Neuronal stem cell (in vitro differentiated cells): ENCODE measurements at regions not wholly inside any gene's neighbourhood (a gene's known extent, or its start where the extent isn't known, plus 50 kb on each side); places are given as distances from the start of the nearest gene placed in this dataset.

Source experiments
- DNase-seq: peaks from one replicate; pipeline ENCODE4 v3.0.0-alpha.2; 2013; ENCODE audit warnings: low spot score
- H2AFZ ChIP-seq: one replicate; pipeline ENCODE4 v1.6.1; 2013; ENCODE audit warnings: mild to moderate bottlenecking, low read length, inconsistent platforms
- H2AK5ac ChIP-seq: 2 replicates; pipeline ENCODE4 v1.6.1; 2013; ENCODE audit warnings: low read depth, mild to moderate bottlenecking, inconsistent platforms, low read length, moderate library complexity, mixed read lengths
- H2BK120ac ChIP-seq: 2 replicates; pipeline ENCODE4 v1.6.1; 2013; ENCODE audit warnings: low read depth, mild to moderate bottlenecking, inconsistent platforms, low read length, moderate library complexity, mixed read lengths
- H2BK12ac ChIP-seq: one replicate; pipeline ENCODE4 v1.6.1; 2013; ENCODE audit warnings: low read length, inconsistent platforms
- H2BK15ac ChIP-seq: 2 replicates; pipeline ENCODE4 v1.6.1; 2013; ENCODE audit warnings: mild to moderate bottlenecking, low read length, inconsistent platforms, mixed read lengths
- H2BK5ac ChIP-seq: one replicate; pipeline ENCODE4 v1.6.1; 2013; ENCODE audit warnings: inconsistent platforms, mild to moderate bottlenecking, low read length, moderate library complexity
- H3K14ac ChIP-seq: one replicate; pipeline ENCODE4 v1.6.1; 2013; ENCODE audit warnings: low read length, inconsistent platforms
- H3K18ac ChIP-seq: 2 replicates; pipeline ENCODE4 v1.6.1; 2013; ENCODE audit warnings: low read length, inconsistent platforms
- H3K23ac ChIP-seq: 2 replicates; pipeline ENCODE4 v1.6.1; 2013; ENCODE audit warnings: low read depth, mild to moderate bottlenecking, mixed read lengths, low read length, inconsistent platforms; ENCODE audit not compliant: poor library complexity
- H3K27ac ChIP-seq: replicated peaks from 3 replicates; pipeline ENCODE4 v1.5.1; 2013; ENCODE audit warnings: low read length, inconsistent platforms
- H3K27me3 ChIP-seq, 3 experiments: 2 replicates each; pipeline ENCODE4 v1.6.1; 2013; ENCODE audit warnings: low read length in 3 of 3, mild to moderate bottlenecking in 2 of 3, inconsistent platforms in 1 of 3, low read depth in 1 of 3, mixed read lengths in 1 of 3, moderate library complexity in 1 of 3; ENCODE audit not compliant: control insufficient read depth in 3 of 3, insufficient read depth in 3 of 3
- H3K36me3 ChIP-seq, 2 donors: replicated peaks in 1 of 2; 2 replicates each; pipeline ENCODE4 v1.6.1; 2013; ENCODE audit warnings: low read length in 2 of 2; ENCODE audit not compliant: control insufficient read depth in 2 of 2, insufficient read depth in 2 of 2
- H3K4ac ChIP-seq: 2 replicates; pipeline ENCODE4 v1.6.1; 2013; ENCODE audit warnings: inconsistent platforms, mild to moderate bottlenecking, low read length, moderate library complexity
- H3K4me1 ChIP-seq, 2 donors: 1 replicate in 1 of 2; 2 replicates in 1 of 2; pipeline ENCODE4 v1.6.1; 2013; ENCODE audit warnings: low read length in 2 of 2, low read depth in 1 of 2; ENCODE audit not compliant: control insufficient read depth in 2 of 2, insufficient read depth in 1 of 2
- H3K4me2 ChIP-seq: one replicate; pipeline ENCODE4 v1.6.1; 2013; ENCODE audit warnings: mild to moderate bottlenecking, low read length, inconsistent platforms; ENCODE audit not compliant: insufficient read depth, poor library complexity, severe bottlenecking
- H3K4me3 ChIP-seq, 2 donors: 2 replicates each; pipeline ENCODE4 v1.5.1; 2013; ENCODE audit warnings: low read length in 2 of 2, mild to moderate bottlenecking in 2 of 2, inconsistent platforms in 1 of 2, moderate library complexity in 1 of 2
- H3K79me1 ChIP-seq: one replicate; pipeline ENCODE4 v1.6.1; 2013; ENCODE audit warnings: low read depth, mild to moderate bottlenecking, inconsistent platforms, low read length, moderate library complexity
- H3K9ac ChIP-seq: one replicate; pipeline ENCODE4 v1.6.1; 2013; ENCODE audit warnings: mild to moderate bottlenecking, low read depth, low read length, inconsistent platforms; ENCODE audit not compliant: poor library complexity
- H3K9me3 ChIP-seq, 2 donors: replicated peaks in 1 of 2; 2 replicates each; pipeline versions ENCODE3 to v1.6.1; 2013; ENCODE audit warnings: low read length in 2 of 2, mild to moderate bottlenecking in 2 of 2, inconsistent platforms in 1 of 2, low read depth in 1 of 2, mixed read lengths in 1 of 2, moderate library complexity in 1 of 2; ENCODE audit not compliant: control insufficient read depth in 2 of 2, insufficient read depth in 1 of 2
- H4K8ac ChIP-seq: one replicate; pipeline ENCODE4 v1.6.1; 2013; ENCODE audit warnings: low read depth, mild to moderate bottlenecking, inconsistent platforms, low read length, moderate library complexity
- H4K91ac ChIP-seq: one replicate; pipeline ENCODE4 v1.6.1; 2013; ENCODE audit warnings: low read length, low read depth, mild to moderate bottlenecking, inconsistent platforms; ENCODE audit not compliant: poor library complexity
- WGBS, 2 donors: extraction: QIAGEN DNeasy Blood & Tissue Kit; methylation state at CpG; one replicate each; pipeline ENCODE4 v1.1.7; 2013; ENCODE audit warnings: missing lambda C conversion rate in 2 of 2, mixed read lengths in 1 of 2; ENCODE audit not compliant: insufficient read length in 2 of 2, insufficient replicate concordance in 1 of 2; ENCODE audit errors: extremely low coverage in 2 of 2; 5-methylcytosine and 5-hydroxymethylcytosine counted together

- no peak overlapping the region for H2BK12ac ChIP-seq
- H3K9ac ChIP-seq: no peak overlapping the region
- no peaks in the 10 kb centered on the region for H3K27me3 ChIP-seq
- no peak overlapping the region for H2BK15ac ChIP-seq
- H3K14ac ChIP-seq: no peak overlapping the region
- H3K23ac ChIP-seq: no peak overlapping the region
- H3K36me3 ChIP-seq: no peaks in the 10 kb centered on the region
- H3K4me2 ChIP-seq: no peak overlapping the region
- H3K4me1 ChIP-seq: peaks cover 0 to 13% of the 10 kb centered on the region in 2 donors
- H4K91ac ChIP-seq: no peak overlapping the region
- H2AFZ ChIP-seq: no peak overlapping the region
- H4K8ac ChIP-seq: no peak overlapping the region
- no peak overlapping the region for H3K18ac ChIP-seq
- H2AK5ac ChIP-seq: no peak overlapping the region
- no peak overlapping the region for H3K27ac ChIP-seq
- no peak overlapping the region for H2BK120ac ChIP-seq
- H3K9me3 ChIP-seq: no peaks in the 10 kb centered on the region
- H2BK5ac ChIP-seq: no peak overlapping the region
- DNase-seq: no peak
- no peaks in the 10 kb centered on the region for H3K79me1 ChIP-seq
- WGBS, 2 donors: no CpG with 5 or more reads among the region's 3 CpGs
- no peak overlapping the region for H3K4me3 ChIP-seq
- H3K4ac ChIP-seq: no peak overlapping the region
Measured at GRCh38 chr2:211128287-211128686, 571.9 kb downstream of the CPS1 start.

GRCh38 chr2:211129798-211130197, 573.4 kb downstream of the CPS1 start:
- H4K91ac ChIP-seq: no peak overlapping the region
- no peak overlapping the region for H3K4me3 ChIP-seq
- H3K27me3 ChIP-seq: no peaks in the 10 kb centered on the region
- no peak overlapping the region for H2AFZ ChIP-seq
- H3K79me1 ChIP-seq: no peaks in the 10 kb centered on the region
- H2AK5ac ChIP-seq: no peak overlapping the region
- H3K4me1 ChIP-seq: peaks cover 0 to 13% of the 10 kb centered on the region in 2 donors
- H3K14ac ChIP-seq: no peak overlapping the region
- H2BK5ac ChIP-seq: no peak overlapping the region
- WGBS, 2 donors: no CpG with 5 or more reads among the region's 3 CpGs
- no peaks in the 10 kb centered on the region for H3K9me3 ChIP-seq
- H3K4ac ChIP-seq: no peak overlapping the region
- H3K36me3 ChIP-seq: no peaks in the 10 kb centered on the region
- H2BK12ac ChIP-seq: no peak overlapping the region
- no peak overlapping the region for H2BK120ac ChIP-seq
- no peak overlapping the region for H3K9ac ChIP-seq
- no peak for DNase-seq
- no peak overlapping the region for H4K8ac ChIP-seq
- no peak overlapping the region for H3K4me2 ChIP-seq
- H3K23ac ChIP-seq: no peak overlapping the region
- H3K18ac ChIP-seq: no peak overlapping the region
- H3K27ac ChIP-seq: no peak overlapping the region
- no peak overlapping the region for H2BK15ac ChIP-seq

GRCh38 chr2:211132046-211132445, 575.6 kb downstream of the CPS1 start:
- no peak overlapping the region for H3K4me3 ChIP-seq
- H3K27ac ChIP-seq: no peak overlapping the region
- no peak overlapping the region for H2BK12ac ChIP-seq
- H2AFZ ChIP-seq: no peak overlapping the region
- H3K27me3 ChIP-seq: no peaks in the 10 kb centered on the region
- no peak overlapping the region for H2BK5ac ChIP-seq
- H3K9ac ChIP-seq: no peak overlapping the region
- H3K79me1 ChIP-seq: no peaks in the 10 kb centered on the region
- no peak overlapping the region for H3K14ac ChIP-seq
- WGBS, 2 donors: no CpG with 5 or more reads among the region's 2 CpGs
- peaks cover 0 to 5% of the 10 kb centered on the region in 2 donors for H3K4me1 ChIP-seq
- no peak overlapping the region for H3K23ac ChIP-seq
- peaks cover 0 to 12% of the 10 kb centered on the region in 2 donors for H3K9me3 ChIP-seq
- no peak overlapping the region for H4K91ac ChIP-seq
- no peak overlapping the region for H3K4me2 ChIP-seq
- H3K18ac ChIP-seq: no peak overlapping the region
- no peak overlapping the region for H4K8ac ChIP-seq
- no peak overlapping the region for H3K4ac ChIP-seq
- H2AK5ac ChIP-seq: no peak overlapping the region
- H3K36me3 ChIP-seq: no peaks in the 10 kb centered on the region
- no peak overlapping the region for H2BK15ac ChIP-seq
- no peak for DNase-seq
- H2BK120ac ChIP-seq: no peak overlapping the region

GRCh38 chr2:211132573-211132972, 576.2 kb downstream of the CPS1 start:
- no peak overlapping the region for H3K4me3 ChIP-seq
- H3K9ac ChIP-seq: no peak overlapping the region
- no peak overlapping the region for H3K4me2 ChIP-seq
- H2BK15ac ChIP-seq: no peak overlapping the region
- H2BK5ac ChIP-seq: no peak overlapping the region
- peaks cover 0 to 5% of the 10 kb centered on the region in 2 donors for H3K4me1 ChIP-seq
- no peaks in the 10 kb centered on the region for H3K36me3 ChIP-seq
- H3K14ac ChIP-seq: no peak overlapping the region
- H3K23ac ChIP-seq: no peak overlapping the region
- no peak overlapping the region for H3K27ac ChIP-seq
- no peak overlapping the region for H2BK12ac ChIP-seq
- H2AK5ac ChIP-seq: no peak overlapping the region
- no peak for DNase-seq
- H4K8ac ChIP-seq: no peak overlapping the region
- H2AFZ ChIP-seq: no peak overlapping the region
- no peak overlapping the region for H3K4ac ChIP-seq
- no peaks in the 10 kb centered on the region for H3K79me1 ChIP-seq
- H2BK120ac ChIP-seq: no peak overlapping the region
- peaks cover 0 to 12% of the 10 kb centered on the region in 2 donors for H3K9me3 ChIP-seq
- no CpG with 5 or more reads among the region's 2 CpGs for WGBS, 2 donors
- H4K91ac ChIP-seq: no peak overlapping the region
- no peak overlapping the region for H3K18ac ChIP-seq
- H3K27me3 ChIP-seq: no peaks in the 10 kb centered on the region
